NB4 (cell line): ENCODE measurements at regions not wholly inside any gene's neighbourhood (a gene's known extent, or its start where the extent isn't known, plus 50 kb on each side); places are given as distances from the start of the nearest gene placed in this dataset.

Experiments used
- TF ChIP-seq, protein P1 (sequence below): IDR thresholded peaks from one replicate; pipeline ENCODE4 v1.5.1; 2012; ENCODE audit warnings: low read depth, low read length
- TF ChIP-seq, protein P2 (sequence below): IDR thresholded peaks from 2 replicates; pipeline ENCODE4 v1.6.1; 2011; ENCODE audit warnings: low read depth, low read length

DNA sequence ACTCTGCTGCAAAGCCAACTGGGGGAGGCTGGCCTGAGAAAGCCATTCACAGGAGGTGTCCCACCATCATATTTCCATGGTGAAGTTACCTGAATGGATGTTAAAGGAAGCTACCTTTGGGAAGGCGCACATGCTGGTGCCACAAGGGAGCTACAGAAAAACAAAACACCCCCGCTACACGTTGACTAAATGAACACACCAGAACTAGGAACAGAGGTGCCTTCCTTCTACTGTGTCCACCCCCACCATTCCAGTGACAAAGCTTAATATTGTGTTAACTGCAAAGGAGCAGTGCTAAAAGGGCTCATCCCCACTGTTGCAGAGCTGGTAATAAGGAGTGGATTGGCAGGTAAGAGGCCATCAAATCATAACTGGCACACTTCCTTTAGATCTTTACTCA is 420.0 kb upstream of the PODXL start:
- TF ChIP-seq, protein P1, sequence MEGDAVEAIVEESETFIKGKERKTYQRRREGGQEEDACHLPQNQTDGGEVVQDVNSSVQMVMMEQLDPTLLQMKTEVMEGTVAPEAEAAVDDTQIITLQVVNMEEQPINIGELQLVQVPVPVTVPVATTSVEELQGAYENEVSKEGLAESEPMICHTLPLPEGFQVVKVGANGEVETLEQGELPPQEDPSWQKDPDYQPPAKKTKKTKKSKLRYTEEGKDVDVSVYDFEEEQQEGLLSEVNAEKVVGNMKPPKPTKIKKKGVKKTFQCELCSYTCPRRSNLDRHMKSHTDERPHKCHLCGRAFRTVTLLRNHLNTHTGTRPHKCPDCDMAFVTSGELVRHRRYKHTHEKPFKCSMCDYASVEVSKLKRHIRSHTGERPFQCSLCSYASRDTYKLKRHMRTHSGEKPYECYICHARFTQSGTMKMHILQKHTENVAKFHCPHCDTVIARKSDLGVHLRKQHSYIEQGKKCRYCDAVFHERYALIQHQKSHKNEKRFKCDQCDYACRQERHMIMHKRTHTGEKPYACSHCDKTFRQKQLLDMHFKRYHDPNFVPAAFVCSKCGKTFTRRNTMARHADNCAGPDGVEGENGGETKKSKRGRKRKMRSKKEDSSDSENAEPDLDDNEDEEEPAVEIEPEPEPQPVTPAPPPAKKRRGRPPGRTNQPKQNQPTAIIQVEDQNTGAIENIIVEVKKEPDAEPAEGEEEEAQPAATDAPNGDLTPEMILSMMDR, result no peak
- TF ChIP-seq, protein P2, sequence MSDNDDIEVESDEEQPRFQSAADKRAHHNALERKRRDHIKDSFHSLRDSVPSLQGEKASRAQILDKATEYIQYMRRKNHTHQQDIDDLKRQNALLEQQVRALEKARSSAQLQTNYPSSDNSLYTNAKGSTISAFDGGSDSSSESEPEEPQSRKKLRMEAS, result no peak
